CD8-positive, alpha-beta memory T cell (primary cell): ENCODE measurements at regions not wholly inside any gene's neighbourhood (a gene's known extent, or its start where the extent isn't known, plus 50 kb on each side); places are given as distances from the start of the nearest gene placed in this dataset.
"Not testable (repeated sequence)": the region's sequence is repeated elsewhere in the genome, so short reads cannot be mapped to it uniquely, and the experiment has no call there.

Experiments
- CTCF ChIA-PET: fragments of 350-600 bp; sonication (Branson Sonifier 250); formaldehyde crosslinking; loops from one replicate; lab custom pipeline; 2021; ENCODE audit warnings: antibody characterized with exemption; lab: Charles Lee
- POLR2A ChIA-PET: fragments of 350-600 bp; sonication (Branson Sonifier 250); formaldehyde crosslinking; loops from one replicate; lab custom pipeline; 2021; ENCODE audit warnings: antibody characterized with exemption; lab: Charles Lee
- DNase-seq, 5 donors: peaks; one replicate each; pipeline versions ENCODE4 v3.0.0 to v3.0.0-alpha.2; 2020 to 2022; ENCODE audit warnings: mixed read lengths in 1 of 5
- H3K27ac ChIP-seq: one replicate; pipeline ENCODE4 v1.7.0; 2013; ENCODE audit warnings: low read depth, mild to moderate bottlenecking, low read length, moderate library complexity
- H3K27me3 ChIP-seq: 2 replicates; pipeline ENCODE4 v1.7.0; 2013; ENCODE audit warnings: low read length, mild to moderate bottlenecking; ENCODE audit not compliant: insufficient read depth, poor library complexity, severe bottlenecking
- H3K36me3 ChIP-seq: 2 replicates; pipeline ENCODE4 v1.7.0; 2013; ENCODE audit warnings: mild to moderate bottlenecking, low read length, moderate library complexity; ENCODE audit not compliant: insufficient read depth
- H3K4me1 ChIP-seq: 2 replicates; pipeline ENCODE4 v1.7.0; 2013; ENCODE audit warnings: mild to moderate bottlenecking, low read length, moderate library complexity; ENCODE audit not compliant: insufficient read depth
- H3K4me3 ChIP-seq: 2 replicates; pipeline ENCODE4 v1.7.0; 2013; ENCODE audit warnings: mild to moderate bottlenecking, low read length
- H3K9me3 ChIP-seq: 2 replicates; pipeline ENCODE4 v1.7.0; 2013; ENCODE audit warnings: mild to moderate bottlenecking, low read length
- H3K27ac Mint-ChIP-seq, 8 donors: one replicate each; pipeline ENCODE4 v1.8.0; 2020 to 2021; ENCODE audit warnings: mixed read lengths in 8 of 8, mild to moderate bottlenecking in 6 of 8, inconsistent platforms in 3 of 8, moderate library complexity in 3 of 8
- H3K27me3 Mint-ChIP-seq, 2 donors: one replicate each; pipeline ENCODE4 v1.8.0; 2020 to 2021; ENCODE audit warnings: mixed read lengths in 2 of 2, mild to moderate bottlenecking in 1 of 2, moderate library complexity in 1 of 2
- H3K36me3 Mint-ChIP-seq, 3 donors: one replicate each; pipeline ENCODE4 v1.8.0; 2020 to 2021; ENCODE audit warnings: mixed read lengths in 3 of 3, inconsistent platforms in 1 of 3, mild to moderate bottlenecking in 1 of 3
- H3K4me1 Mint-ChIP-seq, 3 donors: one replicate each; pipeline ENCODE4 v1.8.0; 2020 to 2021; ENCODE audit warnings: mixed read lengths in 3 of 3, inconsistent platforms in 1 of 3, mild to moderate bottlenecking in 1 of 3
- H3K4me3 Mint-ChIP-seq, 7 donors: one replicate each; pipeline ENCODE4 v1.8.0; 2020 to 2021; ENCODE audit warnings: mixed read lengths in 7 of 7, mild to moderate bottlenecking in 6 of 7, moderate library complexity in 4 of 7, inconsistent platforms in 2 of 7
- H3K9me3 Mint-ChIP-seq, 5 donors: one replicate each; pipeline ENCODE4 v1.8.0; 2020 to 2022; ENCODE audit warnings: mixed read lengths in 5 of 5, mild to moderate bottlenecking in 3 of 5, moderate library complexity in 2 of 5, inconsistent platforms in 1 of 5

DNA sequence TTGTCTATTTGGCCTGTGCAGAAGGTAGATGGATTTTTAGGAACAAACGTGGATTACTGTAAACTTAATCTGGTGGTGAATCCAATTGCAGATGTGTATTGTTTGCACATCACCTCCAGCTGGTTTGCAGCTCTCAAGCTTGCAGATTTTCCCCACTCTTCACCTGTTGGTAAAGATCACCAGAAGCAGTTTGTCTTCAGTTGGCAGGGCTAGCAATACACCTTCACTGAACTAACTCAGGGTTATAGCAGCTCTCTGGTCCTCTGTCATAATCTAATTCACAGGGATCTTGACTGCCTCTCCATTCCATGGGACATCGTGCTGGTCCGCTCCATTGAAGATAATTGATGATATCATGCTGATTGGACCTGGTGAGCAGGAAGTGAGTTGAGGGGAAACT lies 181.5 kb downstream of the VAPA start:
- Histone ChIP-seq H3K4me1 (no peaks in the 10 kb centered on the region), H3K9me3 (no peaks in the 10 kb centered on the region), H3K27me3 (no peaks in the 10 kb centered on the region), H3K4me3 (no peak overlapping the region), H3K36me3 (no peaks in the 10 kb centered on the region), H3K27ac (no peak overlapping the region)
- Mint-ChIP-seq H3K4me3 (no peak overlapping the region), H3K27me3 (peaks cover 7 to 10% of the 10 kb centered on the region in 2 donors), H3K9me3 (no peaks in the 10 kb centered on the region), H3K4me1 (no peaks in the 10 kb centered on the region), H3K36me3 (no peaks in the 10 kb centered on the region), H3K27ac (no peak overlapping the region)
- DNase-seq, result no peak
- ChIA-PET POLR2A (no interaction called here), CTCF (no interaction called here)

DNA sequence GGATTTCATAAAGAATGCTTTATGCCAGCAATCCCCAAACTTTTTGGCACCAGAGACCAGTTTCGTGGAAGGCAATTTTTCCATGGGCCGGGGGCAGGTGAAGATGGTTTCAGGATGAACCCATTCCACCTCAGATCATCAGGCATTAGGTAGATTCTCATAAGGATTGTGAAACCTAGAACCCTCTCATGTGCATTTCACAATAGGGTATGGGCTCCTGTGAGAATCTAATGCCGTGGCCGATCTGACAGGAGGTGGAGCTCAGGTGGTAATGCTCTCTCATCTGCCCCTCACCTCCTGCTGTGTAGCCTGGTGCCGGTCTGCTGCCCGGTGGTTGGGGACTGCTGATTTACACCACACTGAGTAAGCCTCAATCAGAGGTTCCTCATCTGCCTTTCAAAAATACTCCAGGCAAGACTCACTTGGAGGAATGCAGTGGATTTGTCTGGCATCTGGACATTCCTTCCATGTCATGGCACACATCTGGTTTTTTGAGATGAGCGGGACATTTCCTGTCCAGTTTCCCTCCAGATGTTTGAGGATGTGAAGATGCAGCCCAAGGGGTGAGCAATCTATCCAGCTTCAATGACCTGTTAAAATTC lies 185.8 kb downstream of the VAPA start:
- H3K36me3 ChIP-seq, result no peaks in the 10 kb centered on the region
- no peaks in the 10 kb centered on the region for H3K27me3 ChIP-seq
- Mint-ChIP-seq H3K4me1 (no peaks in the 10 kb centered on the region), H3K27me3 (no peaks in the 10 kb centered on the region), H3K36me3 (no peaks in the 10 kb centered on the region), H3K4me3 (no peak overlapping the region), H3K9me3 (peaks cover 0 to 2% (median 0%) of the 10 kb centered on the region in 5 donors), H3K27ac (no peak overlapping the region)
- no peak overlapping the region for H3K4me3 ChIP-seq
- POLR2A ChIA-PET, result no interaction called here
- no peak for DNase-seq
- no peaks in the 10 kb centered on the region for H3K4me1 ChIP-seq
- no peak overlapping the region for H3K27ac ChIP-seq
- no peaks in the 10 kb centered on the region for H3K9me3 ChIP-seq
- CTCF ChIA-PET, result no interaction called here

DNA sequence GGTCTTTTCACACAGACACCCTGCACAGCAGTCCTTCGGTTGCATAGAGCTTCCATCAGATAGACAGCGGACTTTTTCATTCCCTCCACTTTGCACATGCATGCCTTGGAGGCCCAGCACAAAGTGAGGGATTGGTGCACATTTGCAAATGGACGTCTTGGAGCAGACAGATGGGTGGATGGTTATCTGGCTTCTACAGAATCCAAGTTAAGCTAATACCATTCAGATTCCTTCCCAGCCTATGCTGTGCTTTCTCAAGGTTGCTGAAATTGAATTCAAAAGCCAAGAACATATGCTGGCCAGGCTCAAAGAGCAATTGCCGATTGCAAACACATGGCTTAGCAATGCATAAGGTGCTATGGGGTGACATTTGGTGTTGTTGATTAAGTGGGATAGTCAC lies 186.4 kb downstream of the VAPA start:
- Mint-ChIP-seq H3K27me3 (no peaks in the 10 kb centered on the region), H3K4me1 (no peaks in the 10 kb centered on the region), H3K4me3 (no peak overlapping the region), H3K9me3 (peaks cover 0 to 2% (median 0%) of the 10 kb centered on the region in 5 donors), H3K36me3 (no peaks in the 10 kb centered on the region), H3K27ac (no peak overlapping the region)
- H3K36me3 ChIP-seq, result no peaks in the 10 kb centered on the region
- no peaks in the 10 kb centered on the region for H3K27me3 ChIP-seq
- H3K4me3 ChIP-seq, result no peak overlapping the region
- CTCF ChIA-PET, result no interaction called here
- no peaks in the 10 kb centered on the region for H3K4me1 ChIP-seq
- no peaks in the 10 kb centered on the region for H3K9me3 ChIP-seq
- no peak for DNase-seq
- H3K27ac ChIP-seq, result no peak overlapping the region
- POLR2A ChIA-PET, result no interaction called here

GRCh38 chr18:10100941-10101701 lies 187.3 kb downstream of the VAPA start:
- Mint-ChIP-seq H3K4me3 (no peak overlapping the region), H3K36me3 (no peaks in the 10 kb centered on the region), H3K9me3 (peaks cover 0 to 4% (median 2%) of the 10 kb centered on the region in 5 donors), H3K27ac (no peak overlapping the region), H3K4me1 (no peaks in the 10 kb centered on the region), H3K27me3 (no peaks in the 10 kb centered on the region)
- no peak overlapping the region for H3K4me3 ChIP-seq
- no peaks in the 10 kb centered on the region for H3K27me3 ChIP-seq
- POLR2A ChIA-PET, result no interaction called here
- CTCF ChIA-PET, result no interaction called here
- no peaks in the 10 kb centered on the region for H3K4me1 ChIP-seq
- H3K27ac ChIP-seq, result no peak overlapping the region
- DNase-seq, result no peak
- H3K36me3 ChIP-seq, result no peaks in the 10 kb centered on the region
- no peaks in the 10 kb centered on the region for H3K9me3 ChIP-seq

DNA sequence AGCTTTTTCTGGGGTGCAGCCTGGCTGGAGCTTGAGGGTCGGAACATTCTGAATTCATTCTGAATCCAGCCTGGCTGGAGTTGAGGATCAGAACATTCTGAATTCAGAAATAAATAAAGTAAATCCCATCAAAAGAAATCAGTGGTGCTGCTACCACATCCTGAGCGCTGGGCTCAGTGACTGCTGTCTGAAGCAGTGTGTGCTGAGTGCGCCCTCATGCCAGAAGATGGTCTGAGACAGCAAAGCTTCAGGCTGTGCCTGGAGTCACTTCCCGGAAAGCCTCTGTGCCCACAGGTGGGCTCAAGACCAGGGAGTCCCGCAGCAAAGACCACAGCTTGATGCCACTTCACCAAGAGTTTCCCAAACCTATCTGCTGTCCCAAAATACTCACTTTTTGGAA lies 187.9 kb downstream of the VAPA start:
- no peaks in the 10 kb centered on the region for H3K27me3 Mint-ChIP-seq
- POLR2A ChIA-PET, result no interaction called here

DNA sequence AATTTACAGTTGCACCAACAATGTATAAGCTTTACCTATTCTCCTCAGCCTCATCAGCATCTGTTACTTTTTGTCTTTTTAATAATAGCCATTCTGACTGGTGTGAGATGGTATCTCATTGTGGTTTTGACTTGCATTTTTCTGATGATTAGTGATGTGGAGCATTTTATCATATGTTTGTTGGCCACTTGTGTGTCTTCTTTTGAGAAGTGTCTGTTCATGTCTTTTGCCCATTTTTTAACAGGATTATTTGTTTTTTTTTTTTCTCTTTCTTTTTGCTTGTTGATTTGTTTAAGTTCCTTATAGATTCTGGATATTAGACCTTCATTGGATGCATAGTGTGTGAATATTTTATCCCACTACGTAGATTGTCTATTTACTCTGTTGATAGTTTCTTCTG lies 191.3 kb downstream of the VAPA start:
- DNase-seq, POLR2A ChIA-PET, CTCF ChIA-PET, H3K9me3 Mint-ChIP-seq, H3K4me3 Mint-ChIP-seq, H3K36me3 Mint-ChIP-seq, H3K27ac ChIP-seq, H3K9me3 ChIP-seq, H3K4me1 ChIP-seq, H3K27me3 ChIP-seq, H3K27ac Mint-ChIP-seq, H3K4me1 Mint-ChIP-seq, H3K4me3 ChIP-seq, H3K27me3 Mint-ChIP-seq, H3K36me3 ChIP-seq: not testable (repeated sequence)

More for the DNA sequence above, 187.9 kb downstream of the VAPA start:
- CTCF ChIA-PET, result no interaction called here
- no peaks in the 10 kb centered on the region for H3K4me1 ChIP-seq
- no peaks in the 10 kb centered on the region for H3K36me3 ChIP-seq
- H3K27ac ChIP-seq, result no peak overlapping the region
- H3K4me3 ChIP-seq, result no peak overlapping the region
- no peak overlapping the region for H3K4me3 Mint-ChIP-seq
- H3K9me3 ChIP-seq, result no peaks in the 10 kb centered on the region
- H3K36me3 Mint-ChIP-seq, result no peaks in the 10 kb centered on the region
- no peak for DNase-seq
- peaks cover 0 to 5% (median 3%) of the 10 kb centered on the region in 5 donors for H3K9me3 Mint-ChIP-seq
- H3K27ac Mint-ChIP-seq, result no peak overlapping the region
- no peaks in the 10 kb centered on the region for H3K4me1 Mint-ChIP-seq
- H3K27me3 ChIP-seq, result no peaks in the 10 kb centered on the region

GRCh38 chr18:10111191-10111590 lies 197.4 kb downstream of the VAPA start:
- POLR2A ChIA-PET, result no interaction called here
- Mint-ChIP-seq H3K36me3 (no peaks in the 10 kb centered on the region), H3K4me3 (no peak overlapping the region), H3K27ac (no peak overlapping the region), H3K27me3 (peaks cover 10 to 20% of the 10 kb centered on the region in 2 donors), H3K9me3 (peaks cover 0 to 3% (median 1%) of the 10 kb centered on the region in 5 donors), H3K4me1 (no peaks in the 10 kb centered on the region)
- H3K36me3 ChIP-seq, result no peaks in the 10 kb centered on the region
- no peak overlapping the region for H3K27ac ChIP-seq
- no peaks in the 10 kb centered on the region for H3K9me3 ChIP-seq
- no peaks in the 10 kb centered on the region for H3K27me3 ChIP-seq
- CTCF ChIA-PET, result no interaction called here
- no peak overlapping the region for H3K4me3 ChIP-seq
- DNase-seq, result no peak
- H3K4me1 ChIP-seq, result no peaks in the 10 kb centered on the region

GRCh38 chr18:10111944-10112343 lies 198.1 kb downstream of the VAPA start:
- H3K36me3 Mint-ChIP-seq, result no peaks in the 10 kb centered on the region
- no peak for DNase-seq
- H3K27me3 ChIP-seq, result no peaks in the 10 kb centered on the region
- no peaks in the 10 kb centered on the region for H3K36me3 ChIP-seq
- no peaks in the 10 kb centered on the region for H3K4me1 Mint-ChIP-seq
- peaks cover 0 to under 1% (median 0%) of the 10 kb centered on the region in 5 donors for H3K9me3 Mint-ChIP-seq
- no peak overlapping the region for H3K4me3 Mint-ChIP-seq
- no peaks in the 10 kb centered on the region for H3K9me3 ChIP-seq
- no peak overlapping the region for H3K4me3 ChIP-seq
- H3K27me3 Mint-ChIP-seq, result peaks cover 10 to 20% of the 10 kb centered on the region in 2 donors
- no peaks in the 10 kb centered on the region for H3K4me1 ChIP-seq
- no peak overlapping the region for H3K27ac Mint-ChIP-seq
- ChIA-PET POLR2A (interaction anchor here (0.7 kb wide), 1 partner anchor 167 kb away, joined by 3 read pairs; no protein-coding TSS in a partner anchor), CTCF (no interaction called here)
- H3K27ac ChIP-seq, result no peak overlapping the region
